OCI-LY7 (cell line): ENCODE measurements at regions not wholly inside any gene's neighbourhood (a gene's known extent, or its start where the extent isn't known, plus 50 kb on each side); places are given as distances from the start of the nearest gene placed in this dataset. TPM values are rescaled to one million over a fixed set of nuclear protein-coding genes. Genes with fewer than 3 reads are reported as not detected.

Experiments used
- small RNA-seq: library from RNA; depleted of rRNA; stranded (forward); fragments of <200 nt; gene quantifications from one replicate; pipeline ENCODE3, GENCODE V24; 2014

Small RNA genes lying in the stretch of these regions (small RNA-seq; reads per million reads assigned to genes)
- gene RF02101 (not detected), gene RNU6ATAC21P (not detected)
